GM20000 (cell line): ENCODE measurements at regions not wholly inside any gene's neighbourhood (a gene's known extent, or its start where the extent isn't known, plus 50 kb on each side); places are given as distances from the start of the nearest gene placed in this dataset.

Experiments used
- DNase-seq: peaks from one replicate; pipeline ENCODE4 v3.0.0; 2012; ENCODE audit warnings: low spot score
- TF ChIP-seq, protein P1 (sequence below): IDR thresholded peaks from 2 replicates; pipeline ENCODE4 v1.5.1; 2012; ENCODE audit warnings: mild to moderate bottlenecking, control low read depth; ENCODE audit errors: extremely low read depth, missing control alignments

DNA sequence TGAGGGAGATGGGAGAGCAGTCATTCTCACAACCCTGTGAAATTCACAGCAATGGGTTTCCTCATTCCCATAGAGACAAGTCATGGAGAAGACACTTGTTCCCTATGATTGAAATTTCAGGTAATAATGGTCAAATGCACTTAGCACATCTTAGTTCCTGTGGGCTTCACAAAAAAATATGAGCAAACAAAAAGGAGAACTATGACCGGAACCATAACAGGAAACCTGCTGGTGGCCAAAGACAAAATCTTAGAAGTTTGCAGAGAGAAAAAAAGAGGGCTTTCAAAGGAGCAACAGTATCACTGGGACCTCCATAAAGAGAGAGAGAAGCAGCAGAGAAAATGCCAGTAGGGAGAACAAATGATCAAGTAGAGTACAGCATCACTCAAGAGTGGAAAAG lies 138.9 kb upstream of the APCDD1 start:
- TF ChIP-seq, protein P1, sequence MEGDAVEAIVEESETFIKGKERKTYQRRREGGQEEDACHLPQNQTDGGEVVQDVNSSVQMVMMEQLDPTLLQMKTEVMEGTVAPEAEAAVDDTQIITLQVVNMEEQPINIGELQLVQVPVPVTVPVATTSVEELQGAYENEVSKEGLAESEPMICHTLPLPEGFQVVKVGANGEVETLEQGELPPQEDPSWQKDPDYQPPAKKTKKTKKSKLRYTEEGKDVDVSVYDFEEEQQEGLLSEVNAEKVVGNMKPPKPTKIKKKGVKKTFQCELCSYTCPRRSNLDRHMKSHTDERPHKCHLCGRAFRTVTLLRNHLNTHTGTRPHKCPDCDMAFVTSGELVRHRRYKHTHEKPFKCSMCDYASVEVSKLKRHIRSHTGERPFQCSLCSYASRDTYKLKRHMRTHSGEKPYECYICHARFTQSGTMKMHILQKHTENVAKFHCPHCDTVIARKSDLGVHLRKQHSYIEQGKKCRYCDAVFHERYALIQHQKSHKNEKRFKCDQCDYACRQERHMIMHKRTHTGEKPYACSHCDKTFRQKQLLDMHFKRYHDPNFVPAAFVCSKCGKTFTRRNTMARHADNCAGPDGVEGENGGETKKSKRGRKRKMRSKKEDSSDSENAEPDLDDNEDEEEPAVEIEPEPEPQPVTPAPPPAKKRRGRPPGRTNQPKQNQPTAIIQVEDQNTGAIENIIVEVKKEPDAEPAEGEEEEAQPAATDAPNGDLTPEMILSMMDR, result no peak
- no peak for DNase-seq

GRCh38 chr18:10316778-10317177 lies 137.7 kb upstream of the APCDD1 start:
- TF ChIP-seq, protein P1, result no peak
- no peak for DNase-seq

DNA sequence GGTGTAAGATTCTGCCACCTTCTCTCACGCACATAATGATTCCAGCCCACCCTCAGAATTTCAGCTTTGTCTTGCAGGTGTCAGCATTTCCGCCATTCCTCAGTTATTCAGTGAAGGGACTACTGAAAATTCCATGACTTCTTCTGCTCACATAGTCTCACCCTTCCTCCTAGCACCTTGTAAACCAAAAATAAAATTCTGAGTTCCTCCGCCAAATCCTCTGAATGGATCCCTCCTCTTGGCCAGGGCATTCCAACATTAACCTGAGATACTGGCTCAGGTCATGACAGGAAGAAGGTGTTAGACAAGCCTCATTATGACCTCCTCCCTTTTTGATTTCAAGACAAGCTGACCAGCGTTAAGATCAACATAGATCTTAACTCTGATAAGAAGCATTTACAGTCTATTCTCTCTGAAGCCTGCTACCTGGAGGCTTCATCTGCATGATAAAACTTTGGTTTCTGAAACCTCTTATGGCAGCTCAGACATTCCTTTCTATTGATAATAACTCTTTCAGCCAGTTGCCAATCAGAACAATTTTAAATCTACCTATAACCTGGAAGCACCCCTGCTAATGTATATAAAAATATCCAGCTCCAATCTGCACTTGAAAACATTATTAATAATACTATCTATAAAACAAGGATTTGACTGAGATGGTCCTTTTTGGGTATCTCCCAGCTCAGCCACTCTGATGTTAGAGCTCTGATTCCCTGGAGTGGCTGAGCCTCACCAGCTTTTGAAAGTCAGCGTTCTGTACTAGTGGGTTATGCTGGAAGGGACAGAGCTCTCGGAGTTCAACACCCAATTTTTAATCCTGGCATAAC lies 136.4 kb upstream of the APCDD1 start:
- TF ChIP-seq, protein P1, result no peak
- DNase-seq, result no peak

GRCh38 chr18:10318691-10318970 lies 135.8 kb upstream of the APCDD1 start:
- TF ChIP-seq, protein P1, result no peak
- DNase-seq, result no peak

GRCh38 chr18:10319026-10319425 lies 135.4 kb upstream of the APCDD1 start:
- no peak for DNase-seq
- TF ChIP-seq, protein P1, result no peak

DNA sequence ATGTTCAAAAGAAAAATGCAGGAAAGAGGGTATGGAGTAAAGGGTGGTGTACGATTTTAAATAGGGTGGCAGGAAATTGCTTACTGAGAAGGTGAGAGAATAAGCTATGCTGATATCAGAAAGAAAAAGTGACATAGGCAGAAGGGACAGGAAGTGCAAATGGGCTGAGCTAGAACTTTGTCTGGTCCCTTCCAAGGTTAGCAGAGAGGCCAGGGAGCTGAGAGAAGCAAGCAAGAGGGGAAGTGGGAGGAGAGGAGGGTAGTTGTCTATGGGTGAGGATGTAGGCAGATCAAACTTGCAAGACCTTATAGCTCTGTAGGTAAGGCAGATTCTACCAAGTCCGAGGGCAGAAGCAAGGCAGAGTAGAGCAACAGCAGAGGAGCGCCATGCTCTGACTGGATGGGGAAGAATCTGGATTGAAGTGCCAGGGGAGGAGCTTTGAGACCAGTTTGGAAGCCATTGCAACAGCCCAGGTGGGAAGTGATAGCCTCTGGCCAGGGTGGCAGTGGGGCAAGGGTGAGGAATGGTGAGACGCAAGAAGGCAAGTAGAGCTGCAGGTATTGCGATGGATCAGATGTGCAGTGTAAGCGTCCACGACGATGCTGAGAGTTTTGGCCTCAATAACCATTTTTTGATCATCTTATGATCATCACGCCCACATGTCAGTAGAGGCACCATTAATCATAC lies 134.4 kb upstream of the APCDD1 start:
- DNase-seq, result no peak
- TF ChIP-seq, protein P1, result no peak

- DNase-seq, result no peak
- TF ChIP-seq, protein P1, result no peak
Observed at GRCh38 chr18:10320791-10321190, 133.6 kb upstream of the APCDD1 start.
